Stimulated activated CD8-positive, alpha-beta memory T cell treated with anti-CD3 and anti-CD28 coated beads, Interleukin-12 subunit alpha, Interleukin-12 subunit beta, amount 100 ng/mL, for 24 hours (primary cell): ENCODE measurements at regions not wholly inside any gene's neighbourhood (a gene's known extent, or its start where the extent isn't known, plus 50 kb on each side); places are given as distances from the start of the nearest gene placed in this dataset.

Experiments used
- DNase-seq: peaks from one replicate; pipeline ENCODE4 v3.0.0-alpha.2; 2020; ENCODE audit errors: extremely low read depth

- DNase-seq, result no peak
These were observed 606.0 kb downstream of the BUD13 start for GRCh38 chr11:116166573-116167465.

DNA sequence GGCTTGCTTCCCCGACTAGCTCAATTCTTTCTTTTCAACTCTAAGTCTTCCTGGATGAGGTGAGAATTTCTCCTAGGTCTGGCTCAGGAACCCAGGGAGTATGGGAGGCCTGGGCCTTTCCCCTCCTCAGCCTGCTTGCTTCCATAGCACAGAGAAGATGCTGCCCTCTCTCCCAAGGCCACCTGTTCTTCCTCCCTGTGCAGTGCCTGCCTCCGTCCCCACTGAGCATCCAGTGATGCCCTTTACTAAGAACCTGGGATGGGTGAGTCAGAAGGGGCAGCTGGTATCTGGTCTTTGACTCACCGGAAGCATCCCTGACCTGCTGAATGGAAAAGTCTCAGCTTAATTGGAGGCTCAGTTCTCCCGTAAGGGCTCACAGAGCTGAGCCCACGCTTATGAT is 607.9 kb downstream of the BUD13 start:
- DNase-seq, result no peak

GRCh38 chr11:116162886-116163230 is 609.9 kb downstream of the BUD13 start:
- DNase-seq, result no peak

GRCh38 chr11:116162086-116162885 is 610.5 kb downstream of the BUD13 start:
- DNase-seq, result no peak

GRCh38 chr11:116148645-116149044 is 624.1 kb downstream of the BUD13 start:
- DNase-seq, result no peak

DNA sequence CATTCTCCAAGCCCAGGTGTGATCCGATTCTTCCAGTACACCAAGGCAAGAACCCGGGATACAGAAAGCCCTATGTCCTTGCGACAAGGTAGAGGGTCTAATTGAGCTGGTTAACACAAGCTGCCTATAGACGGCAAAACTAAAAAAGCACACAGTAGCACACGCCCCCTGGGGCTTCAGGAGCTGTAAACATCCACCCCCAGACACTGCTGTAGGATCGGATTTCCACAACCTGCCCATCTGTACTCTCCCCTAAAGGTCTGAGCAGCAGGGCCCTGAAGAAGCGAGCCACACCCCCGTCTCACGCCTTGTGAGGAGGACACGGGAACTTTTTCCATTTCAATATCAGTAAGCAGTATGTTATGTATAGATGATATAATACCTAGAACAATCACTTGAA is 624.7 kb downstream of the BUD13 start:
- no peak for DNase-seq

DNA sequence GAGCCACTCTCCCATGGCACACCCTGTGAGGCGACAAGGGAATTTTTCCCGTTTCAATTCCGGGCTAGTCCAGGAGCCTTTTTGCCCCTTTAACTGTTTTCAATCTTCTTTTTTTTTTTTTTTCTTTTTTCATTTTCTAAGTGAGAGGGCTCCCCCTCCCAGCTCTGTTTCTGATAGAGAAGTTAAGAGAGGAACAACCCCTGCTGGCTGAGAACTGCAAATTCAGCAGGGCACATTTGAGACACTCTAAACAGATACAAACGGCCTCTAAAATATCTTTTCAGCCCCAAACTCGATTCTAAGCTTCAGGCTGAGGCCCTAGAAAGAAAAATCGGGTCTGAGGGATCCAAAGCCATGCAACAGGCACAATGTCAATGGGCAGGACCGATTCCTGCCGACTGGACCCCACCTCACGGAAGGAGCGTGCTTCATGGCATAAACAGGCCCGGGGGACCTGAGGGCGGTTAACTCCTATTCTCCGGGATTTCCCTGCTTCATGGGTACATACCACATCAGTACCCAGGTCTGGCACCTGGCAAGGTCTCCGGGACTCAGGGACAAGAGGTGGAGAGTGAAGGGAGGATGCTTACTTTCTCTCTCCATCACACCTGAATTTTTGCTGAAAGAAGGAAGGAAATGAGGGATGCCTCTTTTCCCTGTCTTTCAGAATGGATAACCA is 627.5 kb downstream of the BUD13 start:
- DNase-seq, result no peak

- DNase-seq, result no peak
These were observed 628.3 kb downstream of the BUD13 start for GRCh38 chr11:116144387-116144958.

DNA sequence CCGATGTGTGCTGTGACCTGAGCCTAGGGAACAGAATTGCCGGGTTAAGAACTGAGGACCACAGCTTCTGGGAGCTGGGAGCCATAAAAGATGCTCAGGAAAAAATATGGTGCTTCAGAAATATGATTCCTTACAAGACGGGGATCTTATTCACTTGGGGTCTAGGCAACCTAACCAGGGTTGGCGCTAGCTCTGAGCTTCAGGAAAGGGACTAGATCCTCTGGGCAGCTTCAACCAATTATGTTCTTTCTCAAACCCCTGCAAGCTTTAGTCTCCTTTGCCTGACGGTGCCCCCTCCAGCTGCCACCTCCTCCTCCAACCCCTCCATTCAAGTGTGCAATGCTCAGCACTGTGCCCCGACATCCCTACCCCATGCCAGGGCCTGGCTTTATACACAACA is 634.1 kb upstream of the CADM1 start:
- no peak for DNase-seq

GRCh38 chr11:116137753-116138152 is 633.5 kb upstream of the CADM1 start:
- DNase-seq, result no peak

GRCh38 chr11:116136987-116137674 is 632.9 kb upstream of the CADM1 start:
- DNase-seq, result no peak

GRCh38 chr11:116135891-116136290 is 631.7 kb upstream of the CADM1 start:
- DNase-seq, result no peak

DNA sequence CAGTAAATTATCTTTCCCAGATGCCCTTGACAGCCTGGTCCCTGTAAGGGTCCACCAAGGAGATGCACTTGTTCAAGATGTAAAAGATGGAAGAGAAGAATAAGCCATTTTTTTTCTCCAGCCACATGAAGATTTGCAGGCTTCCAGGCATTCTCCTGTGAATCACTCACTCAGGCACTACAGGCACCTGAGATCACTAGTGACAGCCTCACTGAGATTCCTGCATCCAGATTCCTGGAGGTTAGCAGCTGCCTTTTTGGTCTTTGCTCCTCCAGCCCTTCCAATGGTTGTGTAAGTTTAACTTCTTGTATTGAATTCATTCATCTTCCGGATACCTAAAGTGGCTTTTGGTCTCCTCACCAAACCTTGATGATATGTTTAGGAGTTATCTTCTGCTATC is 630.2 kb upstream of the CADM1 start:
- no peak for DNase-seq

DNA sequence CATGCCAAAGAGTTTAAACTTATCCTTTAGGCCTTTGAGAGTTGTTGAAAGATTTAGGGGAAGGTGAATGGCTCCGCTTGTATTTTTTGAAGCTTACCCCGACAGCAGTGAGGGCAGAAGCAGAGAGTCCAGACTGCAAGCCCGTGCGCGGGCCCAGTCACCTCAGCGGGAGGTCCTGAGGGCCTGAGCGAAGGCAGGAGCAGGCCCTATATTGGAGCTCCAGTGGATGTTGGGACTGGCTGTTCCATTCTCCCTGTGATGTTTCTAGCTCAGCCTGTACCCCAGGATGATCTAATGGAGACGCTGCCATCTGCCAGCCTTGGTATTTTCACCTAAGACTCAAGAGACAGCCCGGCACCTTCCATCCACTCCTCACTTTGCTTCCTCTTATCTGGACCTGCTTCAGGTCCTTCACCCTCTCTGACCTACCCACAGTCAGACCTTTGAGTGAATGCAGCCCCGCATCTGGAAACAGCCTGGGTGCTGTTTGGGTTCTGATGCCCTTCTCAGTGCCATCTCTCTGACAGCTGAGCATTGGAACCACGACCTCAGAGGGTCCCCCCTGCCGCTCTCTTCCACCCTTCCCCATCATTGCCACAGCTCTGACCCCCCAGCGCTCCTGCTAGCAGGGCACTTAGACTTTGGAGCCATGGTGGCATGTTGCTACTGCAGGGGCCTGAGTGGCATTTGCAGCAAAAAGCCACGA is 628.2 kb upstream of the CADM1 start:
- no peak for DNase-seq

- DNase-seq, result no peak
These were observed 625.9 kb upstream of the CADM1 start for GRCh38 chr11:116130122-116130521.

DNA sequence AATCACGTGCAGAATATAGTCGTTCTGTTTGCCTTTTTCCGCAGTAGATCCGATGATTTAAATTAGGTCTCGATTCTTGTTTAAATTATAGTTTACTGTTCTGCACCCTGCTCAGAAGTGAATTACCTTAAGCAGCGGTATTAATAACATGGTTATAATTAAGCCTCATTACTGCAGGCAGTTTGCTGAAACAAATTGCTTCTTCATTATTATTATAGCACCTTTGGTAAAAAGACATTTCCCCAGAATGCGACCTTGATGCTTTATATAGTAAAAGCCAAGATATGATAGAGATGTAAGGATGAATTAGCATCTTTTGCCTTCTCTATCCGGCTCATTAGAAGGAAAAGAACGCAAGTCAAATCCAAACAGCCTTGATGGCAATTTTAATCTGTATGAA is 625.2 kb upstream of the CADM1 start:
- DNase-seq, result no peak

DNA sequence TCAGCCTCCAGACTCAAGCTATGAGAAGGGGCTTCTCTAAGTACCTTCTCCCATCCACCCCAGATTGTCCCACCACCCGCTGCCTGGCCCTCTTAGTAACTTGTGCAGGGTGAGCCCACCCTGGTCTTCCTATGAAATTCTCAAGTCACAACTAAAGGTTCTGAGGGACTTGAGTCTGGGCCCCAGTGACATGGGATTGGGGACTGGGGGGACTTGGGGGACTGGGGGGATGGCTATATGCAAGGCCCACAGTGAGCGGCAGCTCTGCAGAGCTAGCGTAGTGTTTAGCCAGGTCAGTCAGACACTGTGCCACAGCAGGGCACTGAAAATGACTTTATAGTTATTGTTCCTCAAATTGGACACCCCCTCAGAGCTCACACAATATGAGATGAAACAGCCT is 622.3 kb upstream of the CADM1 start:
- DNase-seq, result no peak

GRCh38 chr11:116124922-116125714 is 620.9 kb upstream of the CADM1 start:
- DNase-seq, result no peak

GRCh38 chr11:116123739-116124138 is 619.5 kb upstream of the CADM1 start:
- no peak for DNase-seq
